Activated CD4-positive, alpha-beta T cell treated with anti-CD3 and anti-CD28 coated beads for 36 hours (primary cell): ENCODE measurements at regions not wholly inside any gene's neighbourhood (a gene's known extent, or its start where the extent isn't known, plus 50 kb on each side); places are given as distances from the start of the nearest gene placed in this dataset.
"Not testable (repeated sequence)": the region's sequence is repeated elsewhere in the genome, so short reads cannot be mapped to it uniquely, and the experiment has no call there.

Source experiments
- ATAC-seq: fragments of 200-7000 bp; cut with Tn5 transposase; one replicate; pipeline ENCODE4 v1.10.0; 2021; ENCODE audit warnings: mild to moderate bottlenecking, moderate library complexity
- CTCF ChIA-PET: fragments of 350-600 bp; sonication (Branson Sonifier 250); formaldehyde crosslinking; loops from one replicate; lab custom pipeline; 2021; ENCODE audit warnings: antibody characterized with exemption; lab: Charles Lee
- POLR2A ChIA-PET: fragments of 350-600 bp; sonication (Branson Sonifier 250); formaldehyde crosslinking; loops from one replicate; lab custom pipeline; 2021; ENCODE audit warnings: antibody characterized with exemption, inconsistent platforms; lab: Charles Lee
- DNase-seq: peaks from one replicate; pipeline ENCODE4 v3.0.0-alpha.2; 2020
- H3K27ac Mint-ChIP-seq: one replicate; pipeline ENCODE4 v1.8.0; 2021; ENCODE audit warnings: mixed read lengths
- H3K27me3 Mint-ChIP-seq: one replicate; pipeline ENCODE4 v1.8.0; 2021; ENCODE audit warnings: mixed read lengths
- H3K36me3 Mint-ChIP-seq: one replicate; pipeline ENCODE4 v1.8.0; 2021; ENCODE audit warnings: low read depth, mixed read lengths
- H3K4me1 Mint-ChIP-seq: one replicate; pipeline ENCODE4 v1.8.0; 2021; ENCODE audit warnings: mixed read lengths
- H3K4me3 Mint-ChIP-seq: one replicate; pipeline ENCODE4 v1.8.0; 2021; ENCODE audit warnings: mild to moderate bottlenecking, moderate library complexity, mixed read lengths
- H3K9me3 Mint-ChIP-seq: one replicate; pipeline ENCODE4 v1.8.0; 2021; ENCODE audit warnings: low read depth, mixed read lengths
- intact Hi-C, 2 experiments: fragments of 100-400 bp; cut with DNase I in 1 of 2; cut with micrococcal nuclease in 1 of 2; formaldehyde crosslinking; loops; one replicate each; pipeline versions ENCODE4 v1.14.2 to v1.15.1; 2022 to 2024; cut with DNase I, micrococcal nuclease

DNA sequence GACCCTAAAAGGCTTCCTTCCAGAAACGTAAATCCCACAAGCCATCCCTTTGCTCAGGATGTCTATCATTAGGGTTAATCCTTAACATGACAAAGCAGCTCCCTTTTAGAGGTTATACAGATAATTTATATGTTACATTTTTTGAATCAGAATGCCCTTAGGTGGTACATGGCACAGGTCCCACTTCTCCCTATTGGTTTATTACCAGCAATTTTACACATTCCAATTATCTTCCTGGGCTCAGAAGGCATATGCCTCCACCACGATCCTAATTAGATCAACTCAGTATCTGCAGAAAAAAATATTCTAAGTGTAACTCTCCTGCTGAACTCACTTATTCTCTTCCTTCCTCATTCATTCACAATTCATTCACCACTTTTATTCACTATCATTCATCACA lies 507.0 kb upstream of the MAP2 start:
- no peaks in the 10 kb centered on the region for H3K4me1 Mint-ChIP-seq
- no peaks in the 10 kb centered on the region for H3K27me3 Mint-ChIP-seq
- peaks cover 9% of the 10 kb centered on the region for H3K9me3 Mint-ChIP-seq
- no peaks in the 10 kb centered on the region for H3K36me3 Mint-ChIP-seq
- no peak overlapping the region for H3K27ac Mint-ChIP-seq
- ChIA-PET POLR2A (no interaction called here), CTCF (no interaction called here)
- H3K4me3 Mint-ChIP-seq = no peak overlapping the region
- intact Hi-C loops = no loop called here
- DNase-seq (no peak), ATAC-seq (no peak)

GRCh38 chr2:208921358-208921757 lies 502.5 kb upstream of the MAP2 start:
- H3K4me1 Mint-ChIP-seq, H3K36me3 Mint-ChIP-seq, intact Hi-C loops, H3K27me3 Mint-ChIP-seq, CTCF ChIA-PET, POLR2A ChIA-PET, DNase-seq, ATAC-seq, H3K4me3 Mint-ChIP-seq, H3K27ac Mint-ChIP-seq: not testable (repeated sequence)
- H3K9me3 Mint-ChIP-seq = peaks cover 19% of the 10 kb centered on the region

DNA sequence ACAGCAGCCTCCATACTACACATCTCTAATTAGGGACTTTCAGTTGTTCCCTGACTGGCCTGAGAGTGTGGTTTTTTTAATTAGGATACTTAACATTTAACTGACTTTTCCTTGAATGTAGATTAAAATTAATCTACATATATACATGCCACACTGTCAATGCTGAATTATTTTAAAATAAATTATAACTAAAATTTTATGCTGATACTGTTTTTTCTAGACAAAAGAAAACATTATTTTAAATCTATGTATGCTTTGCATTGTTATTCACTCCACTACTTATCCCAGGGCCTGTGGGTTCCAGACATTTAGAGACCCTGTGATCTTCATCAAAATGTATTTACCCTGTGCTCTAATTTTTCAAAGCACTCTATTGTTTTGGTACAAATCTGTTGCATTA lies 496.0 kb upstream of the MAP2 start:
- CTCF ChIA-PET = no interaction called here

GRCh38 chr2:208929139-208929864 lies 494.5 kb upstream of the MAP2 start:
- CTCF ChIA-PET = no interaction called here
- intact Hi-C loops = no loop called here
- POLR2A ChIA-PET = no interaction called here
- no peak for ATAC-seq
- no peaks in the 10 kb centered on the region for H3K4me1 Mint-ChIP-seq
- no peak overlapping the region for H3K4me3 Mint-ChIP-seq
- no peak overlapping the region for H3K27ac Mint-ChIP-seq
- no peaks in the 10 kb centered on the region for H3K27me3 Mint-ChIP-seq
- DNase-seq = no peak
- H3K36me3 Mint-ChIP-seq = no peaks in the 10 kb centered on the region
- H3K9me3 Mint-ChIP-seq = peaks cover 9% of the 10 kb centered on the region

More for the DNA sequence above, 496.0 kb upstream of the MAP2 start:
- H3K4me1 Mint-ChIP-seq = no peaks in the 10 kb centered on the region
- intact Hi-C loops = no loop called here
- H3K27me3 Mint-ChIP-seq = no peaks in the 10 kb centered on the region
- DNase-seq (no peak), ATAC-seq (no peak)
- H3K27ac Mint-ChIP-seq = no peak overlapping the region
- no peaks in the 10 kb centered on the region for H3K36me3 Mint-ChIP-seq
- H3K9me3 Mint-ChIP-seq = peaks cover 12% of the 10 kb centered on the region
- no peak overlapping the region for H3K4me3 Mint-ChIP-seq
- POLR2A ChIA-PET = no interaction called here

DNA sequence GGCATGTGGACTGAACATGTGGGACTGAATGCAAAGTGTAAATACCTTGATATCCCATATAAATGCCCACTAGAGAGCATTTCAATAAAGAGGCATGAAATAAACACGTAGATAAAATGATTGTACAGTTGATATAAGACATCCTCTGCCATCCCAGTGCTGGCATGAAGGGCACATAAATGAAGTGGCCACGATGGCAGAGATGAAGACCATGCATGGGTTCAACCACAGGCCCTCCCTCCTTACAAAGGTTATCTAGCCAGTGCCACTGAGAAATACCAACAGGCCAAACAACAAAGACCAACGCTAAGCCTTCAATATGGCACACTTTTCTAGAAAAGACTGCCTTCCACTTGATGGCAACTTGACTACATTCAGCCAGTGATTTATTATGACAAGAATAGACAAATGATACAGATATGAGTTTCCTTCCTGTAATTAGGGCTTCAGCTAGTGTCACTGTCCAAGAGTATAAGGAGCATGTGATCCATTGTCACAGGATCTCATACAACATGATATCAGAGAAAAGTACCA lies 493.9 kb upstream of the MAP2 start:
- intact Hi-C loops = no loop called here
- POLR2A ChIA-PET = no interaction called here

DNA sequence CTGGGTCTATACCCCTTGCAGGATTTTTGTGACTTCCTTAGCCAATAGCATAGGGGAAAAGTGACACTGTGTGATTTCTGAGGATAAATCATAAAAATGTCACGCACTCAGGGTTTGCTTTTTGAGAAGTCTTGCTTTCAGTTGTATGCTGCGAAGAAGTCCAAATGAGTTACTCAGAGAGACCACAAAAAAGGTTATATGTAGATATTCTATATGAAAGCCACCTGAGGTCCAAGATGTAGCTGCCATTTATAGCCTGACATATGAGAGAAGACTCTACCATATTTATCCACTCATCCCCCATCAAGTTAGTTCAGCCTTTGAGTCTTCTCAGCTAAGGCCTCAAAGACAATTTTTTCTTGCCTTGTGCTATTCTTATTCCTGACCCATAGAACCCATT lies 488.3 kb upstream of the MAP2 start:
- CTCF ChIA-PET = no interaction called here
- Mint-ChIP-seq H3K36me3 (no peaks in the 10 kb centered on the region), H3K4me1 (no peaks in the 10 kb centered on the region), H3K4me3 (no peak overlapping the region), H3K27ac (no peak overlapping the region), H3K27me3 (no peaks in the 10 kb centered on the region), H3K9me3 (no peaks in the 10 kb centered on the region)
- POLR2A ChIA-PET = no interaction called here
- intact Hi-C loops = no loop called here
- DNase-seq (no peak), ATAC-seq (no peak)

More for the DNA sequence above, 493.9 kb upstream of the MAP2 start:
- peaks cover 9% of the 10 kb centered on the region for H3K9me3 Mint-ChIP-seq
- H3K27me3 Mint-ChIP-seq = no peaks in the 10 kb centered on the region
- H3K36me3 Mint-ChIP-seq = no peaks in the 10 kb centered on the region
- no peak overlapping the region for H3K4me3 Mint-ChIP-seq
- no peaks in the 10 kb centered on the region for H3K4me1 Mint-ChIP-seq
- no peak for ATAC-seq
- no peak overlapping the region for H3K27ac Mint-ChIP-seq
- CTCF ChIA-PET = no interaction called here
- DNase-seq = no peak

GRCh38 chr2:208937521-208937920 lies 486.3 kb upstream of the MAP2 start:
- Mint-ChIP-seq H3K9me3 (no peaks in the 10 kb centered on the region), H3K27me3 (no peaks in the 10 kb centered on the region), H3K4me1 (no peaks in the 10 kb centered on the region), H3K36me3 (no peaks in the 10 kb centered on the region), H3K27ac (no peak overlapping the region), H3K4me3 (no peak overlapping the region)
- ATAC-seq (no peak), DNase-seq (no peak)
- intact Hi-C loops = no loop called here
- CTCF ChIA-PET = no interaction called here
- POLR2A ChIA-PET = no interaction called here

DNA sequence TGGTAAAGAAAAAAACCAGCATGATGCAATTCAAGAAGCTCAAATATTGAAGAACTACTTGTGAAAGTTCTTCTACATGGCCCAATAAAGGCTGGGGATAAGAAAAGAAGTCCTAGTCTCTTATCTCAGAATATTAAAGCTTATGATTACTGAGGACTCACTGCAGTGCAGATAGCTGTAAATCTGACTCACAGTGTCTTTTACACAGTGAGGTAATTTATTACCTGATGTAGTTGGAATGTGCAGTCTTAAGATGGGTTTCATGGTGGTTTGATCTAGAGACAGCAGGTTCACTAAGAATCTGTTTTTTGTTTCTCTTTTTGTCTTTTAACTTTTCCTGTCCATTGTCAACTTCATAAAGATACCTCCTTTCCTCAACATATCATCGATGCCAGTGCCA lies 484.0 kb upstream of the MAP2 start:
- ATAC-seq = no peak
- Mint-ChIP-seq H3K4me3 (no peak overlapping the region), H3K27ac (no peak overlapping the region), H3K27me3 (no peaks in the 10 kb centered on the region), H3K4me1 (no peaks in the 10 kb centered on the region), H3K9me3 (peaks cover 2% of the 10 kb centered on the region), H3K36me3 (no peaks in the 10 kb centered on the region)
- intact Hi-C loops = no loop called here
- ChIA-PET POLR2A (no interaction called here), CTCF (interaction anchor here (0.7 kb wide), 1 partner anchor 14 kb away, joined by 4 read pairs; no protein-coding TSS in a partner anchor)
- no peak for DNase-seq

DNA sequence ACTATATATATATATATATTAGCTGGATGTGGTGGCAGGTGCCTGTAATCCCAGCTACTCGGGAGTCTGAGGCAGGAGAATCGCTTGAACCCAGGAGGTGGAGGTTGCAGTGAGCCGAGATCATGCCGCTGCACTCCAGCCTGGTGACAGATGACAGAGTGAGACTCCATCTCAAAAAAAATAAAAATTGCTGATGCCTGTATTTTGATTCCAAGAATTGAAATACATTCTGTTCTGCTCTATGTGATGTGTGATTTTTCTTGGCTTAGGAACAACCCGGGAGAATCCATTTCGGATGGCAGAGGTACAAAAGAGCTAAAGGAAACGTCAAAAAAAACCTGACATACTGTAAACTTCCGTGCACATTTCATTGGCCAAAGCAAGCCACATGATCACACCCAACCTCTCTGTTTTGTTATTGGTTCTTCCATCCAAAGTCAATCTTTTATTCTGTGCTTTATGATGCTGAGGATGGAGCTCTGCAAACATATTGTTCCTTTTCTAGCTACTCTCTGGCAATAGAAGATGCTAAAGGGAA lies 478.1 kb upstream of the MAP2 start:
- POLR2A ChIA-PET = no interaction called here

GRCh38 chr2:208948073-208948472 lies 475.8 kb upstream of the MAP2 start:
- POLR2A ChIA-PET = no interaction called here
- DNase-seq (no peak), ATAC-seq (no peak)
- H3K27ac Mint-ChIP-seq = no peak overlapping the region
- no peak overlapping the region for H3K4me3 Mint-ChIP-seq
- H3K36me3 Mint-ChIP-seq = no peaks in the 10 kb centered on the region
- intact Hi-C loops = no loop called here
- no peaks in the 10 kb centered on the region for H3K4me1 Mint-ChIP-seq
- H3K9me3 Mint-ChIP-seq = peaks cover 2% of the 10 kb centered on the region
- H3K27me3 Mint-ChIP-seq = no peaks in the 10 kb centered on the region
- CTCF ChIA-PET = no interaction called here

More for the DNA sequence above, 478.1 kb upstream of the MAP2 start:
- CTCF ChIA-PET = interaction anchor here (0.5 to 0.6 kb wide), 2 partner anchors 266 to 1488 kb away, joined by 3 read pairs; no protein-coding TSS in a partner anchor
- H3K36me3 Mint-ChIP-seq = no peaks in the 10 kb centered on the region
- no peaks in the 10 kb centered on the region for H3K4me1 Mint-ChIP-seq
- H3K27me3 Mint-ChIP-seq = no peaks in the 10 kb centered on the region
- ATAC-seq = no peak
- H3K9me3 Mint-ChIP-seq = peaks cover 2% of the 10 kb centered on the region
- no peak overlapping the region for H3K4me3 Mint-ChIP-seq
- intact Hi-C loops = no loop called here
- DNase-seq = no peak
- H3K27ac Mint-ChIP-seq = no peak overlapping the region

DNA sequence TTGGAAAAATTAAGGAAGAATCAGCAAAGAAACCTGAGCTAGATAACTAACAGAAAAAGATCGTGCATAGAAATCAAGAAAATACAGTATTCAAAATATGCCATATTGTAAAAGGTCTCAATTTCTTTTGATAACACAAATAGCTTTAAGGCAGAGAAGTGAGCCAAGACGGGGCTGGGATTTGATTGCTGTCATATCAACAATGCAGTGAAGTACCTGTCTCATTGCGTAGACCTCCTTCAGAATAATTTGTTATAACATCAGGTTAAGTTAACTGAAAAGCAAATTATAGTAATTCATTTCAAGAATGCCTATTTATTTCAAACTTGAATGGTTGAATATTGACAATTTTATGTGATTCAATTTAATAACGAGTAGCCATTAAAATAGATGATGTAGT lies 453.8 kb upstream of the MAP2 start:
- Mint-ChIP-seq H3K4me1 (no peaks in the 10 kb centered on the region), H3K36me3 (no peaks in the 10 kb centered on the region), H3K4me3 (no peak overlapping the region), H3K9me3 (peaks cover 4% of the 10 kb centered on the region), H3K27me3 (no peaks in the 10 kb centered on the region), H3K27ac (no peak overlapping the region)
- ChIA-PET POLR2A (no interaction called here), CTCF (no interaction called here)
- intact Hi-C loops = no loop called here
- DNase-seq (no peak), ATAC-seq (no peak)

DNA sequence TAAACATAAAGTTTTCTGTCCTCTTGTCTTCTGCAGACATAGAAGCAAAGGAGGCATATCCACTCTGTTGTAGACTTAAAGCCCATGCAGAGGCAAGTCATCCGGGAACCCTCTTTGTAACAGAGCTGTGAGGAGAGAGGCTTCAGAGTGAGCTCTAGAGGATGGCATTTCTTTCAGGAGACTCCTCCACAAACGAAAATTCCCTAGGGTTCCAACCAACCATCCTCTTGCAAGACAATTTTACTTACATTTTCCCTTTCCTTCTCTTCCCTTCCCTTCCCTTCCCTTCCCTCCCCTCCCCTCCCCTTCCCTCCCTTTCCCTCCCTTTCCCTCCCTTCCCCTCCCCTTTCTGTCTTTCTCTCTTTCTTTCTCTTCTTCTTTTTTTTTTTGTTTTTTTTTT lies 446.3 kb upstream of the MAP2 start:
- H3K27ac Mint-ChIP-seq = no peak overlapping the region
- ChIA-PET POLR2A (no interaction called here), CTCF (no interaction called here)
- H3K4me1 Mint-ChIP-seq = no peaks in the 10 kb centered on the region
- no peak overlapping the region for H3K4me3 Mint-ChIP-seq
- no peaks in the 10 kb centered on the region for H3K9me3 Mint-ChIP-seq
- DNase-seq (no peak), ATAC-seq (no peak)
- H3K27me3 Mint-ChIP-seq = no peaks in the 10 kb centered on the region
- H3K36me3 Mint-ChIP-seq = no peaks in the 10 kb centered on the region
- intact Hi-C loops = no loop called here
